Posterior cingulate gyrus (tissue), 11 donors: ENCODE measurements at regions not wholly inside any gene's neighbourhood (a gene's known extent, or its start where the extent isn't known, plus 50 kb on each side); places are given as distances from the start of the nearest gene placed in this dataset.

ENCODE experiments used
- DNase-seq, 10 donors: peaks; one replicate each; pipeline versions ENCODE4 v3.0.0 to v3.0.0-alpha.2; 2020 to 2021; ENCODE audit warnings: mixed read lengths in 3 of 10
- intact Hi-C: fragments of 100-400 bp; cut with DNase I; formaldehyde crosslinking; loops from one replicate; pipeline ENCODE4 v1.15.1; 2023

GRCh38 chr9:96022445-96023051 is 147.1 kb downstream of the ERCC6L2 start:
- intact Hi-C loops, result no loop called here
- DNase-seq, result peak in 2 of 10 donors; percentile 37 to 81

GRCh38 chr9:96021551-96022444 is 146.3 kb downstream of the ERCC6L2 start:
- peak in 5 of 10 donors; percentile 31 to 84 (median 36) for DNase-seq
- intact Hi-C loops, result no loop called here

DNA sequence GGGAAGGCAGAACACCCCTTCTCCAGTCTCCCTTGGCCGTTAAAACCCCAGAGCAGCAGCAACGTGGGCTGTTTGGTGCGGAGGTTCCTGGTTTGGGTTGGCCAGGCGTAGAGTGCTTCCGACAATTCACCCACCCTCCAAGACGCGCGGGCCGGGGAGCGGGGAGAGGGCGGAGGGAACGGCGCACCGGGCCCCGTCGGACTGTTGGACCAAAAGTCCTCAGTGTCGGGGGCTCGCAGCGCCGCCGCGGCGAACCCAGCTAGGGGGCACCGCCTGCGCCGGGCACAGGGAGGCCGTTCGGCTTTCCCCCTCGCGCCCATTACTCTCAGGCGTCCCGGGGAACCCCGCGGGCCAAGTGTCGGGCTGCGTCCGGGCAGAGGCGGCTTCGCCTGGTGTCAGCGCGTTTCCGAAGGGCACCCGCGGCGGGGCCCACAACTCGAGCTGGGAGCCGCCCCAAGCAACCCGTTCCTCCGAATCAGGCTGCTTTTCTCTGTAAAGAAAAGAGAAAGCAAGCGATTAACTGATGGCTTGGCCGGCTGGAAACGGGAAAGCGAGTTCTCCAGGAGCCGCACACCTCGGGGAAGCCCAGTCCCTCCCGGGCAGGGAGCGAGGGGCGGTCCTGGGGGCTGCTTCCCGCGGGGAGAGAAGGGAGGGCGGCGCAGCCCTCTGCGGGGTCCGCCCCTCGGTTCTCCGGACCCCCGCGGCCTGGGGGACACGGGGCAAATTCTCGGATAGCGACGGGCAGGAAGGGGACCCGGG is 145.5 kb downstream of the ERCC6L2 start:
- intact Hi-C loops, result no loop called here
- peak in 5 of 10 donors; percentile 30 to 91 (median 39) for DNase-seq

GRCh38 chr9:96020300-96020791 is 144.9 kb downstream of the ERCC6L2 start:
- intact Hi-C loops, result no loop called here
- no peak for DNase-seq
